C4-2B (cell line): ENCODE measurements at regions not wholly inside any gene's neighbourhood (a gene's known extent, or its start where the extent isn't known, plus 50 kb on each side); places are given as distances from the start of the nearest gene placed in this dataset.
"Not testable (repeated sequence)": the region's sequence is repeated elsewhere in the genome, so short reads cannot be mapped to it uniquely, and the experiment has no call there.

Source experiments
- CTCF ChIP-seq: fragments of 450-650 bp; conservative IDR thresholded peaks from 2 replicates; pipeline ENCODE4 v1.5.1; 2017; ENCODE audit warnings: mild to moderate bottlenecking
- ZFX ChIP-seq: fragments of 450-650 bp; IDR thresholded peaks from 2 replicates; pipeline ENCODE4 v1.6.1; 2017

DNA sequence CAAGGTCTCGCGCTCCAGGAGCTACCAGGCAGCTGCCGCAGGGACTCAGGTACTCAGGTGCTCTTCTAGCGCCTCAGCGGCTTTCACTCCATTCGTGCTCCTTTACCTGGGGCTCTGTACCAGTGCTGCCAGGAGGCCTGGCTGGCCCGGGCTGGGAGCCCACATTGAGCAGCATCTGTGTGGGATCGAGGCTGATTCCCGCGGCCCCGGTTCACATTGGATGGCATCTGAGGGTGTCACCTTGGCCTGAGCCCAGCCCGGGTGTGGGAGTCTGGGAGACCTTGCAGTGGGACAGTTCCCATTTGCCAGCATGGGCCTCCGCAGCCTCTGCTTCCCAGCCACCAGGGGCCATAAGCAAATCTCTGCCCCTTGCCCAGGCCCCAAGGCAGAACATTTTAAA lies 96.9 kb downstream of the NPIPB11 start:
- TF ChIP-seq CTCF, ZFX: not testable (repeated sequence)
